ENCODE measurements at regions not wholly inside any gene's neighbourhood (a gene's known extent, or its start where the extent isn't known, plus 50 kb on each side); places are given as distances from the start of the nearest gene placed in this dataset.

- TF ChIP-seq EZH2phosphoT487 (IDR thresholded peaks at IDR 0.05; ENCODE audit: borderline replicate concordance, low read depth, low read length) = no peak
- no peak for TF ChIP-seq CTCF (conservative IDR thresholded peaks at IDR 0.05; ENCODE audit: low read length)
These were observed 215.0 kb upstream of the CRY1 start for GRCh38 chr12:107308310-107308709.
